Middle frontal gyrus (tissue), 1 donor: ENCODE measurements at regions not wholly inside any gene's neighbourhood (a gene's known extent, or its start where the extent isn't known, plus 50 kb on each side); places are given as distances from the start of the nearest gene placed in this dataset.
"Not testable (repeated sequence)": the region's sequence is repeated elsewhere in the genome, so short reads cannot be mapped to it uniquely, and the experiment has no call there.

Source experiments
- DNase-seq: peaks from one replicate; pipeline ENCODE4 v3.0.0-alpha.2; 2015; ENCODE audit warnings: low spot score; ENCODE audit errors: extremely low spot score

GRCh38 chr6:138656364-138657064 is 117.1 kb upstream of the CCDC28A start:
- DNase-seq: no peak

DNA sequence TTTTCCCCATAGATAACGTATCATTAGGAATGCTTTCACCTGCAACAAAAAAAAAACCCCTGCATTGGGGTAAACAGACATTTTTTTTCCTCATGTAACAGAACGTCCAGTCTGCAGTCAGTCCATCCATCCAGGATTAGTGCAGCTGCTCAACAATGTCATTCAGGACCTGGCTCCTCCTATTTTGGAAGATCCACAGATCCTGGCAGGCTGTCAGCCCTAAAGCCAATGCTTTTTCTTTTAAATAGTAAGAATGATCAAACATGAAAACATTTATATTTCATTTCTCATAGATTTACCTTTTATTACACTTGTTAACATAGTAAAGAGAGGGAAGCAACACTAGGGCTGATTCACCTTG is 116.5 kb upstream of the CCDC28A start:
- no peak for DNase-seq

DNA sequence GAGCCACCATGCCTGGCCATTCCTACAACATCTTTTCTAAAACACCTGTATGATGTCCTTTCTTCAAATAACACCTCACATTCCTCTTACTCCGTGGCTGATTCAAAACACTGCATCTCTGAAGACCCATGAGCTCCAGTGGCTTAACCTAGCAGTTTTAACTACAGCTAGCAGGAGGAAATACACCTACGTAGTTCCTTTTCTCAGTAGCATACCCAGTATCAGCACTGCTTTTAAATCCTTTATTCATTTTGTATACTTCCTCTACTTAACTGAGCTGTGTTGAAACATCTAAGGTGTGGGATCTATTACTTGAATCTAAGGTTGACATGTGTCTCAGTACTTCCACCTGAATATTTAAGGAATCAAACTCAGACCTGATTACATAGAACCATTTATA is 113.6 kb upstream of the CCDC28A start:
- DNase-seq: no peak

- no peak for DNase-seq
Measured at GRCh38 chr6:138662471-138662870, 111.1 kb upstream of the CCDC28A start.

- no peak for DNase-seq
Measured at GRCh38 chr6:138663892-138664291, 109.7 kb upstream of the CCDC28A start.

DNA sequence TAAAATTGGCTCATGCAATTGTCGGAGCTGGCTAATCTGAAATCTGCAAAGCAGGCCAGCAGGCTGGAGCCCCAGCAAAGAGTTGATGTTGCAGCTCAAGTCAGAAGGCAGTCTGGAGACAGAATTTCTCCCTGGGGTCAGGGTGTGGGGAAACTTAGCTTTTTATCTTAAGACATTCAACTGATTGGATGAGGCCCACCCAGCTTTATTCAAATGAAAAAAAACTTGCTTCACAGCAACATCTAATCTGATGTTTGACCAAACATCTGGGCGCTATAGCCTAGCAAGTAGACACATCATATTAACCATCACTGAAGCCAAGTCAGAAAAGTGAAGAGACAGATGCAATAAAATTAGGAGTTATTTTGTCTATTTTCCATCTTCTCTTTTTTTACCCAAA is 108.8 kb upstream of the CCDC28A start:
- DNase-seq: no peak

DNA sequence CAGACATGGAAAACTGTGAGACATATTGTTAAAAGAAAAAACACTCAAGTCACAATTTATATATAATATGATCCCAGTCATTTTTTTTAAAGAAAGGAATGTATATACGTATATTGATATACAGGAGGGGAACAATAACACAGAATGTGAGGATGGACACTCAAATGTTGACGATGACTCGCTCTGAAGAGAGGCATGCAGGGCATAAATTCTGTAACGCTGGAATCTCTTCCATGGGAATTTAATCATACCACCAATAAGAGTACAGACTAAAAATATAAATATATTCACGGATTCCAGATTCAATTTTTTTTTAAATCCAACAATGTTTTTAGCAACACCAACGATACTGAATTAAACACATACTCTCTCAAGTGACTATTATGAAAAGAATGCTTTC is 106.9 kb upstream of the CCDC28A start:
- DNase-seq: no peak

DNA sequence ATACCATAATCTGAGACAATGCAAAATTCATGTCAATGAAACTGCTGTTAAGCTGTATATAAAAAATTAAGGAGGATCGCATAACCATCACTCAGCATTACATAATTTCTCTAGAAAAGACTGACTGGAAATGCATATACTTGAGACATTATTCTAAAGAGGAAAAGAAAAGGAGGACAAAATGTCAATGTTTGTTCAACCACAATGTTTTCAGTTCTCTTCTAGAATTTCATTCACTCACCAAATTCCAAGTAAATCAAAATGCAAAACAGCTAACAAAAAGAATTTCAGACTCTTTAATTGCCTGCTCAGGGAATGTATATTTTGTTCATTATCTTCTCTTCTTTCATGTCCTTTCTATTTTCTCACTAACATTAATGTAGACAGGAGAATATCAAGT is 106.2 kb upstream of the CCDC28A start:
- no peak for DNase-seq

- no peak for DNase-seq
Measured at GRCh38 chr6:138671351-138671750, 102.2 kb upstream of the CCDC28A start.

- no peak for DNase-seq
Measured at GRCh38 chr6:138673346-138674014, 100.1 kb upstream of the CCDC28A start.

GRCh38 chr6:138674444-138674843 is 99.1 kb upstream of the CCDC28A start:
- not testable (repeated sequence) for DNase-seq

DNA sequence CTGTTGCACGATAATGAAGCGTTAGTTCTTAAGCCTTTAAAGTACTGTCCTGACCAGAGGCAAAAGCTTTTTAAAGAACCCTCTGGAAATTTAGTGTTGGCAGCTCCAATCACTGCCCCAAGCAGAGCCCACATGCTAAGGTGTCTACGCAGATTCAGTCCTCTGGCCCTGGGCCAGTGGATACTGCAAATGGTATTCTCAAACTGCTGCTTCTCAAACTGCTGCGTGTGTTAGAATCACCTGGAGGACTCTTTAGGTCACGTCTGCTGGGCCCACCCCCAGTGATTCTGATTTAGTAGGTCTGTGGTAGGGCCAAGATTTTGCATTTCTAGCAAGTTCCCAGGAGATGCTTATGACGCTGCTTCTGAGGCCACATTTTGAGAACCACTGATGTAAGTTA is 96.0 kb upstream of the CCDC28A start:
- DNase-seq: no peak

DNA sequence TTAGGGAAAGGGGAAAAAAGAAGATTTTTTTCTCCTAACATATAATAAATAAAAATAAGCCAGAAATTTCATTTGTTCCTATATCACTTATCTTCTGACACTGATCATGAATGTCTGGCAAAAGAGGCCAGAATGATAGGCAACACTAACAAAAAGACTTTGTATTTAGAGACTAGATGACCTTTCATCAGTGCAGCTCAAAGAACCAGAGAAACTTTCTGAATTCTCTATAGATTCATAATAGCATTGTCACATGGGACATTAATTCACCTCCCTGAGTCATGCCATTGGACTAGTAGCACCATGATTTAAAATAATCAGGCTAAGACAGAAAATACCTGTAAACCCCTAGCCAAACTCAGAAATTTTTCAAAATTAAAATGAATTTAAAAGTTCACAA is 95.4 kb upstream of the CCDC28A start:
- no peak for DNase-seq

DNA sequence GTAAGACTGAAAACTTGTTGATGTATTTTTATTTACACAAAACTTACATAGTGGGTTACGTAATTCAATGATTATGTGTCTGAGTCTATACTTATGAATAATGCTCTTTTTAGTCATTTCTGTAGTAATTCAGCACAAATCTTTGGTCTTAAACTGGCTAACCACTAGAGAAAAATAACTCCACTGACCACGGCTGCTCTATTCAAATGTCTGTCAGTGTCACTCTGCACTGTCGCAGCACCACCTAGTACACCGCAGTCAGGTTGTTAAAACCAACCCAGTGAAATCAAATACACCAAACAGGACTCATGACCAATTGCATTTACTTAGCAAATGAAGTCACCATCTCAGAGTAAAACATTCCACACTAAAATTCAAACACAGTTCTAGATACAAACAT is 93.5 kb upstream of the CCDC28A start:
- DNase-seq: no peak

- DNase-seq: no peak
Measured at GRCh38 chr6:138681627-138682026, 91.9 kb upstream of the CCDC28A start.

GRCh38 chr6:138682704-138683527 is 90.7 kb upstream of the CCDC28A start:
- no peak for DNase-seq

DNA sequence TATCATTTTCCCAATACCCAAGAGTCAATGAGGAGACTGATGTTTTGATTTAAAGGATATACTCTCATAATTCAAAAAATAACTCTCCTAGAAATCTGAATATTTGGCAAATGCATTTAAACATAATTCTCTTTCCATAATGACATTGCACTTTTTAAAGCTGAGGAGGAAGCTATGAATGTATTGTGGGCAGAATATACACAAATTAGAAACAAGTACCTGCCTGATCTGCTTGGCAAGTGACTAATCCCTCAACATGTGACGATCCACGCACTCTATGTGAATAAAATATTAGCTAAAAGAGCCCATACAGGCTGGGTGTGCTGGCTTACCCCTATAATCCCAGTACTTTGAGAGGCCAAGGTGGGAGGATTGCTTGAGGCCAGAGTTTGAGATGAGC is 88.3 kb upstream of the CCDC28A start:
- DNase-seq: no peak

- DNase-seq: no peak
Measured at GRCh38 chr6:138685781-138686180, 87.8 kb upstream of the CCDC28A start.

DNA sequence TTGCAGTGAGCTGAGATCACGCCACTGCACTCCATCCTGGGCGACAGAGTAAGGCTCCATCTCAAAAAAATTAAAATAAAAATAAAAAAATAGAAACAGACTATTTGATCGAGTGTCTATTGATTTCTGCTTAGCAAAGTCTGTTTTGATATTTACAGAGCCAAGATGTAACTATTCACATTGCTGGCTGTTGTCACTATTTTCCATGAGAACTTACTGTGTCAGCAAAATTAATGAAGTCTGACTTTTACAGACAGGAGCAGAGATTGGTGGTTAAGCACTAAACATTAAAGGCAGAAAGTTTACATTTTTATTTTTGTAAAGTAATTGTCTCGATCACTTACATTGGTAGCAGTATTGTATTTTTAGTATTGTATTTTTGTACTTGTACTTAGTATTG is 85.0 kb upstream of the CCDC28A start:
- no peak for DNase-seq

- DNase-seq: no peak
Measured at GRCh38 chr6:138689849-138690248, 83.7 kb upstream of the CCDC28A start.

DNA sequence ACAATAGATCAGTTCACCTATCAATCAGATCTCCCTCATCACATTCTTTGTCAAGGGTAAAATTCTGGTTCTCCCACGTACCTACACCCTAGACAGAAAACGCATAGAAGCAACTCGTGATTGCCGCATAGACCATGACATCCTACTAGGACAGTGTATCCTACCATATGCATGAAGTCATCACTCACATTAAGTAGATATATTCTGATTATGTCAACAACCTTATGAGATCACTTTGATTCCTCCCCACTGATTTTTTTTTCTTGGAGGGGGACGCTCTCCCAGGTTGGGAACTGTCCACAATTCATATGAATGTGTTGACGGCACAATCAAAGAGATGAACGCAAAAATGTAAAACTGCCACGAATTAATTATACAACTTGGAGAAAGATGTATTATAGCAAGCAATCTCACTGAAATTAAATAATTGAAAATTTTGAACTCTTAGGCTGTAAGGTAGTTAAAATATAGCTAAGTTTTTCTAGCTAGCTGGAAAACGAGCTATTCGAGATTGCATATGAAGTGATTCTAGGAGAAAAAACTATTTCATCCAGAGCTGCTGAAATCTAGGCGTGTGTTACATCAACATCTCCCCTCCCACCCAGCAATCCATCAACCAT is 82.5 kb upstream of the CCDC28A start:
- DNase-seq: no peak

DNA sequence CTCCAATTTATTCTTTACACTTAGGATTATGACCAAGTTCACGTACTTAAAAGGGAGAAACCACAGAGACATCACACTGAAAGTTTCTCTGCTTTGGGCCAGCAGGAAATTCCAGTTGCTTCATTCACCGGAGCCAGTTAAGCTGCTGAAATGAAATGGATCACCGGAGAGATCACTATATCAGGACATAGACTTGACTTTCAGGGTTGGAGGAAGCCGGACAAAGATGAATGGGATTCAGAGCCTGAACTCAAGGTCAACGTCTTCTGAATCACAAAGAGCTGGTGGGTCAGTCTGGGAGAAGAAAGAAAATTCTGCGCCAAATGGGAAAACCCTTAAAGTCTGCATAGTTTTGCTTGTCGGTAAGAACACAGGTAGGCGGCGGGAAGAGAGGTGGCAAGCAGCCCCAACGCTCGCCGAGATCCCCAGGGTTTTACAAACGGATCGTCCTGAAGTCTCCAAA is 81.9 kb upstream of the CCDC28A start:
- DNase-seq: no peak
